GM21619 (cell line): ENCODE measurements at regions not wholly inside any gene's neighbourhood (a gene's known extent, or its start where the extent isn't known, plus 50 kb on each side); places are given as distances from the start of the nearest gene placed in this dataset.

Experiments used
- ATAC-seq: cut with Tn5 transposase; IDR thresholded peaks from one replicate; pipeline ENCODE4 v1.9.1; 2021; ENCODE audit not compliant: unreplicated experiment

DNA sequence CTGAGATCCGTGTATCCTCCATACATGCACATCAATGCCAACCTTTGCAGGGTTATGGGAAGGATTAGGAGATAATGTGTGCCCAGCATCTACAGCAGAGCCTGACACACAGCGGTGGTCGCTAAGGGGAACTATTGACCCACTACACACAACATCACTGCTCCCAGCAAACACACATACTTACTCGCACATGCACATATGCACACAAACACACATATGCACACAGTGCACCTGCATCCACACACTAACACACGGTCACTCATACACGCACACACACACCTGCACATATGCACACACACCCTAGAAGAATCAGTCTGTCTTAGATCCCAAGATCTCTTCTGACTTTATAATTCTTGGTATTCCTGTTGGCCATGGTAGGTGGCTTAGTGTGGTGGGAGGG lies 118.3 kb downstream of the GYPC start:
- no peak for ATAC-seq

DNA sequence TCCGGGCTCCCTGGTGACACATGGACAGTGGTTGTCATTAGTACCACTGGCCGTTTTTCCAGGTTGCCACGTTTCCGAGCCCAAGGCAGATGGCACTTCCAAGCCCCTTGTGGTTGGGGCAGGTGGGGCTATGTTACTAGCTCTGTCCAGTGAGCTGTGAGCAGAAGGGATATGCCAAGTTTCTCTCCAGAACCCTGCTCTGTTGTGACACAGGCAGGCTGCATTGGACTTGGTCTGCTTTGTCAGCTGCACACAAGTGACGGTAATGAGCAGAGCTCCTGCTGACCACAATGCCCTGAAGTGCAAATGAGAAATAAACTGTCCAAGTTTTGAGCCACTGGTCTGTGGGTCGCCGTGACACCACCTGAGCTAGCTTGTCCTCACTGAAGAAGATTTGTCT lies 118.8 kb downstream of the GYPC start:
- ATAC-seq, result no peak

- ATAC-seq, result no peak
Observed at GRCh38 chr2:126775300-126775985, 119.5 kb downstream of the GYPC start.

- no peak for ATAC-seq
Observed at GRCh38 chr2:126776255-126776654, 120.3 kb downstream of the GYPC start.

- peak; percentile 87 for ATAC-seq
Observed at GRCh38 chr2:126776692-126777619, 121.0 kb downstream of the GYPC start.

- peak; percentile 13 for ATAC-seq
Observed at GRCh38 chr2:126777620-126777978, 121.1 kb upstream of the TEX51 start.

GRCh38 chr2:126778561-126779501 lies 119.9 kb upstream of the TEX51 start:
- no peak for ATAC-seq

- no peak for ATAC-seq
Observed at GRCh38 chr2:126781206-126781605, 117.5 kb upstream of the TEX51 start.

DNA sequence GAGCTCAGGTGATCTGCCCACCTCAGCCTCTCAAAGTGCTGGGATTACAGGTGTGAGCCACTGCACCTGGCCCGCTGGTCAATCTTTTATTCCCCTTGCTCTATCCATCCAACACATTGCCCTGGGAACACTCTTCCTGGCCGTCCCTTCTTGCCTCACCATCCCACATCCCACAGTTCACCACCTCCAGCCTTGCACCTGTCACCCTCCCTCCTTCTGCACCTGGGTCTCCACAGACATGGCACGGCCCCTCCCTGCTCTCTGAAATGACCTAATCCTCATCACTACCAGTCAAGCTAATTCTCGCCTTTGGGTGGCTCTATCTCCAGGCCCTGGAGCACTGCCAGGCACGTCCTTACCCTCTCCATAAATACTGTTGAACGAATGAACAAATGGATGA lies 116.9 kb upstream of the TEX51 start:
- no peak for ATAC-seq

- no peak for ATAC-seq
Observed at GRCh38 chr2:126782648-126783047, 116.0 kb upstream of the TEX51 start.

GRCh38 chr2:126783341-126783740 lies 115.3 kb upstream of the TEX51 start:
- no peak for ATAC-seq

DNA sequence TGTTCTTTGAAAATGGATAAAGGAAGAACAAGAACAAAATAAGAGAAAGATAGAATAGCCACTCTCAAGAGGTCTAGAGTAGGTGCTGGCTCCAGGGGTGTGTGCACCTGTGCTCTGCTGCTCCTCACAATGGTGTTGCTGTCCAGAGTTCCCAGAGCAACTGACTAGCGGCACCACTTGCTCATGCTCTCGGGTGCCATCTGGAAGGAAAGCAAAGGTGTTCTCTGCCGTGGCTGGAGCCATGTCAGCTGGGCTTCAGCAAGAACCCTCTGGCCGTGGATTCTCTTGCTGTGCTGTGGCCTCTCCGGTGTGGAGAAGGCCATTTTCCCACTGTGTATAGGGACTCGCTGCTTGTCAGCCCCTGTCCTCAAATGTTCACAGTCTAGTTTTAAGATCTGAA lies 114.6 kb upstream of the TEX51 start:
- no peak for ATAC-seq

- no peak for ATAC-seq
Observed at GRCh38 chr2:126784621-126785020, 114.1 kb upstream of the TEX51 start.

DNA sequence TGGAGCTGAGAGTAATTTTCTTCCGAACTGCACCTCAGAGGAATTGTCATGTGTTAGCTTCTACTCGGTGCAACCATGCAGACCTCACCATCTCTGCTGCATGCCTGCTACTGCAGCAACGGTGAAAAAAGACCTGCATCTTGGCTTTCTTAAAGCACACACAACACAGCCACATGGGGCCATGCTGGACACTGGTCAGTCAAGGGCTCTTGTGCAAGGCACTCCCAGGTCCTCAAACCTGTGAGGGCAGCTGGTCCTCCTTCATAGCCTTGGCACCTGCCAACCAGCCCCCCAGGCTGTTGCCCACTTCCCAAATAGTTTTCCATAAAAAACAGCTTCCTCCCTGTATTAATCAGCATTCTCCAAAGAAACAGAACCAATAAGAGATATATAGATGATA lies 113.5 kb upstream of the TEX51 start:
- ATAC-seq, result no peak

DNA sequence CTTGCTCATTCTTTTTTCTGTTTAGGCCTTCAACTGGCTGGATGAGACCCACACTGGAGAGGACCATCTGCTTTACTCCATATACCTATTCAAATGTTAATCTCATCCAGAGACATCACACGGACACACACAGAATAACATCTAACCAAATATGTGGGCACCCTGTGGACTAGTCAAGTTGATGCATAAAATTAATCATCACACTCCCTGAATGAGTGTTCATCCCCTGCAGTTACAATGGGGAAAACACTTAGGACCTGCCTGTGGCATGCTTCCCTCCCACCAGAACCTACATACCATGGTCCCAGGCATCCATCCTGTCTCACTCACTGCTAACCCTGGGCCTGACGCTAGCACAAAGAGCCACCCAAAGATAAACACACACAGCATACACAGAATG lies 112.8 kb upstream of the TEX51 start:
- no peak for ATAC-seq

- ATAC-seq, result no peak
Observed at GRCh38 chr2:126786765-126787164, 111.9 kb upstream of the TEX51 start.

DNA sequence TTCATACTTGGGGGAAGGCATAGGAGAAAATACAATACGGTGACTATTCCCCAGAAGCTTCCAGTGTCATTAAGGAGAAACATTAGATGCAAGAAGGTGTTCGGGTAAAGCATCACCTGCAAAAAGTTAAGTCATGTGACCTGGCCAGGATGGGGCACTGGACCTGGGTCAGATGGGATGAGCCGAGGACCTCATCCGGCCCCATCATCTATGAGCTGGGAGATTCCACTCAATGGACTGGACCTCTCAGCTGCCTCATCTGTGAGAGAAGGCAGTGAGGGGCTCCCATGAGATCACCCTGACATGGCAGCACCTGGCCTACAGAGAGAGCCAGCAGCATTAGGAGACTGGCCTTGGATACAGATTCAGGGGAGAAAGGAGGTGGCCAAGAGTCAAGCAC lies 111.4 kb upstream of the TEX51 start:
- ATAC-seq, result no peak

- no peak for ATAC-seq
Observed at GRCh38 chr2:126788113-126788512, 110.6 kb upstream of the TEX51 start.

GRCh38 chr2:126788652-126789051 lies 110.0 kb upstream of the TEX51 start:
- no peak for ATAC-seq

- ATAC-seq, result no peak
Observed at GRCh38 chr2:126790987-126791780, 107.5 kb upstream of the TEX51 start.

DNA sequence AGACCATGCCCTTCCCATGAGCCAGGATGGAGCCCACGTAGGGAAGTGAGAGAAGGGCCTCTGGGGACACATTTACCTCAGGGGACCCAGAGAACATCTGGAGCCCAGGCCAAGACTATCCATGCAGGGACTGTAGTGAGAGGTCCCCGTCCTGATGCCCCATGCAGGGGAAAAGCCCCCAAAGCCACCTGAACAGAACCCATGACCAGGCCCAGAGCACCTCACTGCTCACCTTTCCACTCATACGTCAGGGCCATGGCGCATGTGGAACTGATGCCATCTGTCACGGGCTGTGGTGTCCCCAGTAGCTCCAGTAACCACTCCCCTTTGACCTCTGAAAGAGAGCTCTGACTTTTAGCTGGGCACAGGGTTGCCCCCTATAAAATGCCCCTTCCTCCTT lies 106.5 kb upstream of the TEX51 start:
- no peak for ATAC-seq
